Muscle layer of duodenum (tissue), 2 donors: ENCODE measurements at regions not wholly inside any gene's neighbourhood (a gene's known extent, or its start where the extent isn't known, plus 50 kb on each side); places are given as distances from the start of the nearest gene placed in this dataset.
A peak's percentile ranks its signal among the peaks of the same experiment; 100 is the strongest.

ENCODE experiments used
- H3K27ac ChIP-seq: one replicate; pipeline ENCODE4 v1.7.0; 2013; ENCODE audit warnings: mild to moderate bottlenecking, low read length
- H3K27me3 ChIP-seq: one replicate; pipeline ENCODE4 v1.7.0; 2013; ENCODE audit warnings: low read depth, mild to moderate bottlenecking, control low read depth, low read length
- H3K36me3 ChIP-seq, 2 donors: one replicate each; pipeline ENCODE4 v1.7.0; 2013; ENCODE audit warnings: low read length in 2 of 2, control low read depth in 1 of 2, mild to moderate bottlenecking in 1 of 2; ENCODE audit not compliant: insufficient read depth in 2 of 2, control insufficient read depth in 1 of 2
- H3K4me1 ChIP-seq, 2 donors: one replicate each; pipeline ENCODE4 v1.7.0; 2013; ENCODE audit warnings: low read length in 2 of 2, mild to moderate bottlenecking in 2 of 2, control low read depth in 1 of 2, moderate library complexity in 1 of 2; ENCODE audit not compliant: insufficient read depth in 2 of 2, control insufficient read depth in 1 of 2
- H3K4me3 ChIP-seq, 2 donors: one replicate each; pipeline ENCODE4 v1.7.0; 2013; ENCODE audit warnings: low read length in 2 of 2, low read depth in 1 of 2, mild to moderate bottlenecking in 1 of 2
- H3K9me3 ChIP-seq, 2 donors: one replicate each; pipeline ENCODE4 v1.7.0; 2013; ENCODE audit warnings: low read length in 2 of 2, control low read depth in 1 of 2, mild to moderate bottlenecking in 1 of 2; ENCODE audit not compliant: control insufficient read depth in 1 of 2
- donor health status: healthy.

DNA sequence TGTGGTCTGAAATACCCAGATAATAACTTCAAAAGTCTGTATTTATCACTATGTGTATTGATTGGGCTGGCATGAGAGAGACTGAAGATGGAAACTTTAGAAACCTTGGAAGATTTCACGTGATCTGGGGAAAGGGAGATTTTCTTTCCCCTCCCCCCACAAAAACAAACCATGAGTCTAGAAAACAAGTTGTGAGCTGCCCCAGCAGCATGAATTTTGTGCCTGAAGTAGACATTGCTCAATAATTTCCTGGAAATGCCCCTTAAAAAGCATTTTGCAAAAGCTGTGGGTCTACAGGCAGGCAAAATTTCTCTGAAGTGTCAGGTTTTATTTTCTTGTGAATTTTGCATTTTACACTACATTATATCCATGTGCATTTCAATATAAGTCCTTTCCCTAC is 101.8 kb downstream of the ETAA1 start:
- H3K4me1 ChIP-seq: no peaks in the 10 kb centered on the region
- H3K36me3 ChIP-seq: no peaks in the 10 kb centered on the region
- no peak overlapping the region for H3K4me3 ChIP-seq
- no peaks in the 10 kb centered on the region for H3K9me3 ChIP-seq
- no peaks in the 10 kb centered on the region for H3K27me3 ChIP-seq
- H3K27ac ChIP-seq: no peak overlapping the region

DNA sequence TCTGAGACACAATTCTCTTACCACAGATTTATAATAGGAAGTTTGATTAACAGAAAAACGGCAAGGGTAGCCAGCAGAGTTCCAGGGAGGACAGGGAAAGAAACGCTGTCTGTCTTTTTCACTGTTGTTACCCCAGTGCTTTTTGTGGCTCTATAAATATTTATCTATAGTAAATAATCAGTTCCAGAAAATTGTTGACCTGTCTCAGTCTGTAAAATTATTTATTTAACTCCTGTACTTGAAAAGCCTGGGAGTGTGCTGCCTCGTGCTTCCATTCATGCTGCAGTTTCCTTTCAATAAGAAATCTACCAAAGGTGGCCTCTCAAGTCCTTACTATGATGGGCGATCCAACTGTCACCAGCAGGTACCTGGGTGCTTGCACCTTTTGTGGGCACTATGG is 102.9 kb downstream of the ETAA1 start:
- H3K9me3 ChIP-seq: no peaks in the 10 kb centered on the region
- H3K27ac ChIP-seq: no peak overlapping the region
- no peaks in the 10 kb centered on the region for H3K27me3 ChIP-seq
- no peak overlapping the region for H3K4me3 ChIP-seq
- H3K4me1 ChIP-seq: no peaks in the 10 kb centered on the region
- no peaks in the 10 kb centered on the region for H3K36me3 ChIP-seq

DNA sequence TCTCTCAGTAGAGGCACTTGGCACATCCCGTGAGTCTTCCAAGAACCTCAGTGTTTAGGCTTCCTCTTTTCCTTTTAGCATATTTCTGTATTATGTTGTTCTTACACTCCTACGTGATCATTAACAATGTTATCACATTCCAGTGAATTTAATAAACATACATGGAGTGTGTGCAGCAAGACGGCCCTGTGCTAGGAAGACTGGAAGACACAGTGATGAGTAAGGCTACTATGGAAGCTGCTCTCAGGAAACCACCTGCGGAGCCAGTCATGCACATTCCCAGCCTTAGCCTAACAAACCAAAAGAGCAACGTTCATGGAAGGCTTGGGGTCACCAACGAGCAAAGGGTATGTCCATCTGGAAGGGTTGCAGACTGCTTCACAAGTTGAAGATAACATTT is 103.4 kb downstream of the ETAA1 start:
- H3K4me3 ChIP-seq: no peak overlapping the region
- H3K4me1 ChIP-seq: no peaks in the 10 kb centered on the region
- H3K27ac ChIP-seq: no peak overlapping the region

DNA sequence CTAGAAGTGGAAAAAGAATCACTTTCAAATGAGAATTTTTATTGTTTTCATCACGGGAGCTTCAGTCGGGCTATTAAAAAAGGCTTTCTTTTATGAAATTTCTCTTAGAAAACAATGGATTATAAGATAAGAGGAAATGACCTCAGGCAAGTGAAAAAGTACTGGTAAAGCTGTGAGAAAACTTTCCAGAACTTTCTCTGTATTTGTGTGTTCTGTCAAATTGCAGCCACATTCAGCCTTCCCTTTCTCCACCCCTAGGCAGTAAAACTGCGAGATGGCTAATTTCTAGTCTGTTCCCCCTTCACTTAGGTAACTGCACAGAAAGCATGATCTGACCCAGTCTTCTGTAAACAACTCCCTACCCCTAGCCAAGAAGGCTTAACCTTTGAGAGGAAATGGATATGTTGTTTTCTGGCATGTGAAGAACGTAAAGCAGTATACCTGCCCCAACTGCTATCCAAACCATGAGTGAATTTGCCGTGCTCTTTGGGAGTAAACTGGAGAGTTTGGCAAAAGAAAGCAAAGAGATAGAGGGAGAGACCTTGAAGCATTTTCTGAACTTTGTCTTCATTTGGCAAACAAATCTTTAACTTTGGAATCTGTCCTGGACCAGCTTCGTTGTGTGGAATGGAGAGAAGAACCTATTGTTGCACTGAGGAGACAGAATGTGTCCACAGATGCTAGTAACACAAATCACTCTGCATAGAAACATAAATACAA is 105.4 kb downstream of the ETAA1 start:
- Histone ChIP-seq H3K27ac (peak overlapping the region; percentile 21), H3K4me3 (no peak overlapping the region), H3K27me3 (no peaks in the 10 kb centered on the region)

More for the DNA sequence above, 103.4 kb downstream of the ETAA1 start:
- H3K27me3 ChIP-seq: no peaks in the 10 kb centered on the region
- no peaks in the 10 kb centered on the region for H3K36me3 ChIP-seq
- no peaks in the 10 kb centered on the region for H3K9me3 ChIP-seq

DNA sequence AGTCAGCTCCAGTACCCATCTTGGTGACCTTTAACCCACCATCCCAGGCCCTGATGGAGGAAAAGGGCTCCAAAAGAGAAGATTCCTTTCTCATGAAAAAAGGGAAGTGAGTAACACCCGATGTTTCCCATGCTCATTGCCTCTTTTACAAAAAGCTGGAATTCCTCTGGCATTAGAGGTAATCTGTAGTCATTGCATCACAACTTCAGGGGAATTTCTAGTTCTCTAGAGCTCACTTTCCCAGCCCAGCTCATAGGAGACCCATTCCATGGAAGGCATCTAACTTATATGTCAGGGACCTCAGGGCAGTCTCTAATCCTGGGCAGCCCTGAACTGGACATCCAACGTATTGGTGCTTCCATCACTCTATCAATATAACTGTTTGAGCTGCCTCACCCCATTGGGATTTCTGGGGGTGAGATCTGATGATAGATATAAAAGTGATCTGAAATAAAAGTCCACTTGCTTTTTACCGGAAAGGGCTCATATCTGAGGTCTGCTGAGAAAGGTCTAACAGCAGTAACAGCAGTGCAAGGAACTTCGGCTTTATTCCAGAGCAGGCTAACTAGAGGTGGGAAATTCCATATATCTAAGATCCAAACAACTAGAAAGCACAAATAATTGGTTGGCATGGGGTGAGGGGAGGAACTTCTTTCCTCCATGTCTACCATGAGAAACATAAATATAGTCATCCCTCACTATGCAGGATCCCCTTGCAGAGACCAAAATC is 106.1 kb downstream of the ETAA1 start:
- no peaks in the 10 kb centered on the region for H3K27me3 ChIP-seq
- H3K9me3 ChIP-seq: no peaks in the 10 kb centered on the region
- H3K27ac ChIP-seq: no peak overlapping the region
- H3K4me1 ChIP-seq: no peaks in the 10 kb centered on the region
- H3K4me3 ChIP-seq: no peak overlapping the region
- H3K36me3 ChIP-seq: no peaks in the 10 kb centered on the region

More for the DNA sequence above, 105.4 kb downstream of the ETAA1 start:
- Histone ChIP-seq H3K36me3 (no peaks in the 10 kb centered on the region), H3K4me1 (no peaks in the 10 kb centered on the region), H3K9me3 (no peaks in the 10 kb centered on the region)

DNA sequence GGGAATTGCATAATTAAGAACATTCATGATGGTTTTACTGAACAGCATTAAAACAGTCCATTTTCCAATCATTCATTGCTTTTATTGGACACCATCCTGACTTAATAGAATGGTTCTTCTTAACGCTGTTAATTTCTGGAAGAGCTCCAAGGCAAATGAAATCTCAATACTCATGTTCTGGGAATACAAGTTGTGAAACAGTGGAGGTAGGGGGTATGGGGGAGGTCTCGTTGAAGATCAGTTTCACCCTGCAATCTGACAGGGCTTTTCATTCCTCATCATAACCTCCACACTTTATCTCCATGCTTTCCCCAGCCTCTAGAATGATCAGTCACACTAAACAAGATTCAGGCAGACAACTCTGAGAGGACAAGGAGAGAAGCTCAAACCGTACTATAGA is 113.6 kb downstream of the ETAA1 start:
- Histone ChIP-seq H3K27me3 (no peaks in the 10 kb centered on the region), H3K27ac (no peak overlapping the region), H3K9me3 (no peaks in the 10 kb centered on the region), H3K4me3 (no peak overlapping the region), H3K36me3 (no peaks in the 10 kb centered on the region), H3K4me1 (no peaks in the 10 kb centered on the region)

DNA sequence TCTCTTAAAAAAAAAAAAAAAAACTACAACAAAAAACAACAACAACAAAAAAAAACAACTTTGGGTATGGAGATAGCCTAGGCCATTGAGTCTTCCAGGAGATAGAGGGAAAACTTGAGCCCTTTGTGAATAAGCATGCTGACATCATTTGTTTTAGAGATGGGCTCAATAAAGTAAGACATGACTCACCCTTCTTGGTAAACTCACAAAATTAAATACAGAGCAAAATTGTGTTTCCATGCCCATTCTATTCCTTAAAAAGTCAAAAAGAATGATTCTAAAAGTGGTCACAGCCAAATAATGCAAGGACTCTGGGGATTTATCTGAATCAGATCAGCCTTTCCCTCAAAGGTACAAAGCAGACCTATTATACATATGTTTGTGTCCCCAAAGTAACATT is 117.4 kb downstream of the ETAA1 start:
- no peaks in the 10 kb centered on the region for H3K27me3 ChIP-seq
- no peaks in the 10 kb centered on the region for H3K4me1 ChIP-seq
- H3K9me3 ChIP-seq: no peaks in the 10 kb centered on the region
- no peak overlapping the region for H3K4me3 ChIP-seq
- no peak overlapping the region for H3K27ac ChIP-seq
- no peaks in the 10 kb centered on the region for H3K36me3 ChIP-seq

DNA sequence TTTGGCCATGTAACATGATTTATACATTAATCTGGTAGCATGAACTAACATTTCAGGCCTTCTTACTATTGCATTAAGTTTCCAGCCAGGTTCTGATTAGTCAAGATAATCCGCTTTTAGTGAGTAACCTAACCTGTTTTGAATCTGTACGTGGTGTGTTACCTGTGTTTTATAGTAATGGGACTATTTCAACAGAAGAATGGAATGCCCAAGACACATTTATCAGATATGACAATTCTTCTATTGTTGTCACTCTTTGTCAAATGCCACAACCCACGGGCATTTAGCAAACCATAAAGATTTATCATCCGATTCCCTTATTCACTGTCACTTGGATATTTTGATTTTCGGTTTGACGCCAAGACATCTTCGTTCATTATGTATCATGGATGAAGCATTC is 117.9 kb downstream of the ETAA1 start:
- H3K27ac ChIP-seq: no peak overlapping the region

DNA sequence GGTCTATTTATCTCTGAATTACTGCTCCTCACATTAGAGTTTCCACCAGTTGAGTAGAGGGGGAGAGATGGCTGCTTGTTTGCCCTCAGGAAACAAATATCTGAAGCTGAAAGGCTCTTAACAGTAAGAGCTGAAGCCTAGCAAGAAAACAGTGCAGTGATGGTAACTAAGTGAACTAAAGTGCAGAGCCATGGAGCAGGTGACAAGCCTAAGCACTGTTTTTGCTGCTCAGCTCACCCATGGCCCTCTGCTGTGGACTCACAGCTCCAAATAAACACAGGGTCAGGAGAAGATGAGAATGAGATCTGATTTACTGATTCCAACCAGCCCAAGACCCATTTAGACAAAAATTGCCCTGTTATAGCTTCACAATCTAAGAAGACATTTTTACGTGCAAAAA is 118.4 kb downstream of the ETAA1 start:
- H3K9me3 ChIP-seq: no peaks in the 10 kb centered on the region
- H3K4me1 ChIP-seq: no peaks in the 10 kb centered on the region
- H3K4me3 ChIP-seq: no peak overlapping the region
- H3K36me3 ChIP-seq: no peaks in the 10 kb centered on the region
- no peak overlapping the region for H3K27ac ChIP-seq
- H3K27me3 ChIP-seq: no peaks in the 10 kb centered on the region

More for the DNA sequence above, 117.9 kb downstream of the ETAA1 start:
- H3K4me1 ChIP-seq: no peaks in the 10 kb centered on the region
- H3K36me3 ChIP-seq: no peaks in the 10 kb centered on the region
- H3K27me3 ChIP-seq: no peaks in the 10 kb centered on the region
- H3K4me3 ChIP-seq: no peak overlapping the region
- no peaks in the 10 kb centered on the region for H3K9me3 ChIP-seq

DNA sequence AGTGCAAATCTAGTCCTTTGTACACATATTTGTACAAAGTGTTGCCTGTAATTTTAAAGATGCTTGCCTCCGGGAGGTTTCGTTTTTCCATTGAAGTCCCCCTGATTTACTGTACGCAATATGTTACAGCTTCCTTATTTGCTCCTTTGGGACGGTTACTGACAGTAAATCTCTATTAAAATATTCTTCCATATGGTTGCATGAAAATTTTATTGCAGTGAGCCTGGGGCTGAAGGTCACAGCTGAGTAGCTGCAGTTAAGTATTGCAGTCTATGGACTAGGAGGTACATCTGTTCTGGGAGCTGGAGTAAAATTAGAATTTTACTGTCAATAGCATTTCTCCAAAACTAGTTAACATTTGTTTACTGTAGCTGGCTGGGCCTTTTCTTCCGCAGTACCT is 119.2 kb downstream of the ETAA1 start:
- no peaks in the 10 kb centered on the region for H3K27me3 ChIP-seq
- H3K27ac ChIP-seq: no peak overlapping the region
- no peaks in the 10 kb centered on the region for H3K36me3 ChIP-seq
- H3K4me1 ChIP-seq: no peaks in the 10 kb centered on the region
- H3K4me3 ChIP-seq: no peak overlapping the region
- no peaks in the 10 kb centered on the region for H3K9me3 ChIP-seq

DNA sequence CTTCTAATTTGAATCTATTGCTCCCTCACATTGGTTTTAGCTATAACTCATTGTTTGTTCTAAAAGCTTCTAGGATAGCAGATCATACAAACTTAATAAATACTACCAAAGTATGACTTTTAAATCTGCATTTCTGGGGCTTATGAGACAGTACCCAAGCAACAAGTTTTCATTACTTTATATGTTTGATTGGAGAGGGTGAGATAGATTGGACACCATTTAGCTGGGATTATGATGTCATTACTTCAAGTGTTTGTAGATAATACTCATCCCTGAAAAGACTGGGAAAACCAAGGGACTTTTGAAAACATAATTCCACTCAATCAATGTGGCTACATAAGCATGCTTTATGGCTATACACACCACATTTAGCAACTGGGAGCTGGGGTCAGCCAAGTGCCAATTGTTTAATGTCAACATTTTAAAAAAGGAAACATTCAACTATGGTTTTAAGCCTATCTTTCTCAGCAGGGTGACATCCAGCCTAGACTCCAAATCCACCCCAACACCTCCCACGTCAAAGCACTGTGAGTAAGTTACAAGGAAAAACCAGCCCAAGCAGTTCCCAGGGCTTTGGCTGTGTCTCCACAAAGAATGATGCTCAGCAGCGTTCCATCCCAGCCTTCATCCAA is 119.9 kb downstream of the ETAA1 start:
- H3K4me3 ChIP-seq: no peak overlapping the region
- H3K27ac ChIP-seq: no peak overlapping the region
- no peaks in the 10 kb centered on the region for H3K4me1 ChIP-seq
- no peaks in the 10 kb centered on the region for H3K27me3 ChIP-seq
- no peaks in the 10 kb centered on the region for H3K9me3 ChIP-seq
- no peaks in the 10 kb centered on the region for H3K36me3 ChIP-seq
